SK-N-SH (cell line): ENCODE measurements at regions not wholly inside any gene's neighbourhood (a gene's known extent, or its start where the extent isn't known, plus 50 kb on each side); places are given as distances from the start of the nearest gene placed in this dataset.

Experiments used
- CTCF ChIP-seq: fragments of 200-600 bp; sonication (generic); IDR thresholded peaks from 2 replicates; pipeline ENCODE4 v1.6.1; 2017; ENCODE audit warnings: antibody characterized with exemption, mild to moderate bottlenecking, moderate library complexity
- MAX ChIP-seq: IDR thresholded peaks from 2 replicates; pipeline ENCODE4 v1.4.0; 2012; ENCODE audit warnings: low read depth
- POLR2AphosphoS5 ChIP-seq: IDR thresholded peaks from 2 replicates; pipeline ENCODE4 v1.6.1; 2012; ENCODE audit warnings: low read depth, low read length
- RAD21 ChIP-seq: IDR thresholded peaks from 2 replicates; pipeline ENCODE4 v1.6.1; 2012; ENCODE audit warnings: mild to moderate bottlenecking, low read length

DNA sequence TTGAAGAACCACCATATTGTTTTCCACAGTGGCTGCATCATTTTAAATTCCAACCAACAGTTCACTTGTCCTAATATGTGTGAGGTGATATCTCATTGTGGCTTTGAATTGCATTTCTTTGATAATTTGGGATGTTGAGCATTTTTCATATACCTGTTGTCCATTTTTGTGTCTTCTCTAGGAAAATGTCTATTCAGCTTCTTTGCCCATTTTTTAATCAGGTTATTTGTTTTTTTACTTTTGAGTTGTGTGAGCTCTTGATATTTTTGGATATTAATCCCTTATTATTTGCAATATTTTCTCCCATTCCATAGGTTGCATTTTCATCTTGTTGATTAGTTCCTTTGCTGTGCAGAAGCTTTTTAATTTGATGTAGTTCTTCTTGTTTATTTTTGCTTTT, 95.1 kb upstream of the CCDC71L start:
- TF ChIP-seq CTCF (no peak), MAX (no peak), RAD21 (no peak), POLR2AphosphoS5 (no peak)
